BLaER1 (cell line): ENCODE measurements at regions not wholly inside any gene's neighbourhood (a gene's known extent, or its start where the extent isn't known, plus 50 kb on each side); places are given as distances from the start of the nearest gene placed in this dataset.

Experiments
- H3K27ac ChIP-seq: shearing (Covaris generic); formaldehyde crosslinking; 2 replicates; pipeline ENCODE4 v1.8.1; 2022
- H3K27me3 ChIP-seq: shearing (Covaris generic); formaldehyde crosslinking; 2 replicates; pipeline ENCODE4 v1.8.1; 2022
- H3K36me3 ChIP-seq: shearing (Covaris generic); formaldehyde crosslinking; 2 replicates; pipeline ENCODE4 v1.8.1; 2022
- H3K4me1 ChIP-seq: shearing (Covaris generic); formaldehyde crosslinking; 2 replicates; pipeline ENCODE4 v1.8.1; 2022
- H3K4me2 ChIP-seq: shearing (Covaris generic); formaldehyde crosslinking; 2 replicates; pipeline ENCODE4 v1.8.1; 2022
- H3K4me3 ChIP-seq: shearing (Covaris generic); formaldehyde crosslinking; 2 replicates; pipeline ENCODE4 v1.8.1; 2022
- H3K9ac ChIP-seq: shearing (Covaris generic); formaldehyde crosslinking; 2 replicates; pipeline ENCODE4 v1.8.1; 2022
- H3K9me3 ChIP-seq: shearing (Covaris generic); formaldehyde crosslinking; 2 replicates; pipeline ENCODE4 v1.8.1; 2022
- H4K20me1 ChIP-seq: shearing (Covaris generic); formaldehyde crosslinking; 2 replicates; pipeline ENCODE4 v1.8.1; 2022
- Cebpa-rat ChIP-seq: shearing (Covaris generic); IDR thresholded peaks from 2 replicates; pipeline ENCODE4 v1.8.1; 2022

DNA sequence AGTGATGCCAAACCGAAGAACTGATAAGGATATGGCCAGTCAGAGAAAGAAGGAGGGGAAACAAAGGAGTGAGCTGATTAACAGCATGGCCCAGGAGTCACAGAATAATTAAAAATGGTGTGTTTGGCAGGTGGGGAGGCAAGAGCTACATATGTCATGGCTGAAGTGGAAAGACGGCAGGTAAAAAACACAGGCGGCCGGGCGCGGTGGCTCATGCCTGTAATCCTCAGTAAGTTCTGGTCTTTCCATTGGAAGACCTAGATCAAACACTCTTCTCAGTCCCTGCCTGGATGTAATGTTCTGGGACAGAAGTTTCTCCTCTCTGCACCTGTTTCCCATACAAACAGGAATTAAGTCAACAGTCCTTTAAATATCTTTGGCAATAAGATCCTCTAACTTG, 503.9 kb downstream of the STIM2 start:
- no peaks in the 10 kb centered on the region for H4K20me1 ChIP-seq
- no peak for TF ChIP-seq Cebpa-rat
- no peaks in the 10 kb centered on the region for H3K27me3 ChIP-seq
- no peak overlapping the region for H3K4me3 ChIP-seq
- no peaks in the 10 kb centered on the region for H3K9me3 ChIP-seq
- no peak overlapping the region for H3K4me2 ChIP-seq
- H3K9ac ChIP-seq, result no peak overlapping the region
- H3K27ac ChIP-seq, result no peak overlapping the region
- H3K36me3 ChIP-seq, result no peaks in the 10 kb centered on the region
- H3K4me1 ChIP-seq, result no peaks in the 10 kb centered on the region

- no peak for TF ChIP-seq Cebpa-rat
- Histone ChIP-seq H3K36me3 (no peaks in the 10 kb centered on the region), H3K27ac (no peak overlapping the region), H3K4me3 (no peak overlapping the region), H4K20me1 (no peaks in the 10 kb centered on the region), H3K9ac (no peak overlapping the region), H3K4me2 (no peak overlapping the region), H3K9me3 (no peaks in the 10 kb centered on the region), H3K4me1 (no peaks in the 10 kb centered on the region), H3K27me3 (no peaks in the 10 kb centered on the region)
Observed at GRCh38 chr4:27366104-27366823, 505.6 kb downstream of the STIM2 start.

- no peaks in the 10 kb centered on the region for H3K27me3 ChIP-seq
- H3K4me1 ChIP-seq, result no peaks in the 10 kb centered on the region
- H3K9ac ChIP-seq, result no peak overlapping the region
- no peak overlapping the region for H3K4me2 ChIP-seq
- no peaks in the 10 kb centered on the region for H3K36me3 ChIP-seq
- H3K4me3 ChIP-seq, result no peak overlapping the region
- no peaks in the 10 kb centered on the region for H4K20me1 ChIP-seq
- no peak overlapping the region for H3K27ac ChIP-seq
- no peaks in the 10 kb centered on the region for H3K9me3 ChIP-seq
- TF ChIP-seq Cebpa-rat, result no peak
Observed at GRCh38 chr4:27368781-27369180, 508.1 kb downstream of the STIM2 start.

- Histone ChIP-seq H3K4me3 (no peak overlapping the region), H3K9me3 (peaks cover 9% of the 10 kb centered on the region; the same call in 1 of the 2 replicates), H3K9ac (no peak overlapping the region), H3K36me3 (no peaks in the 10 kb centered on the region), H4K20me1 (no peaks in the 10 kb centered on the region), H3K4me1 (no peaks in the 10 kb centered on the region), H3K27ac (no peak overlapping the region), H3K4me2 (no peak overlapping the region), H3K27me3 (no peaks in the 10 kb centered on the region)
- no peak for TF ChIP-seq Cebpa-rat
Observed at GRCh38 chr4:27381815-27382214, 521.2 kb downstream of the STIM2 start.

- H3K4me1 ChIP-seq, result no peaks in the 10 kb centered on the region
- H3K36me3 ChIP-seq, result no peaks in the 10 kb centered on the region
- H3K27ac ChIP-seq, result no peak overlapping the region
- no peaks in the 10 kb centered on the region for H3K27me3 ChIP-seq
- no peaks in the 10 kb centered on the region for H3K9me3 ChIP-seq
- no peak overlapping the region for H3K9ac ChIP-seq
- no peak for TF ChIP-seq Cebpa-rat
- H3K4me2 ChIP-seq, result no peak overlapping the region
- H3K4me3 ChIP-seq, result no peak overlapping the region
- no peaks in the 10 kb centered on the region for H4K20me1 ChIP-seq
Observed at GRCh38 chr4:27387711-27388110, 527.1 kb downstream of the STIM2 start.

- peaks cover 13% of the 10 kb centered on the region for H3K9me3 ChIP-seq
- H3K27me3 ChIP-seq, result no peaks in the 10 kb centered on the region
- H4K20me1 ChIP-seq, result no peaks in the 10 kb centered on the region
- TF ChIP-seq Cebpa-rat, result no peak
- no peaks in the 10 kb centered on the region for H3K36me3 ChIP-seq
- H3K27ac ChIP-seq, result no peak overlapping the region
- H3K9ac ChIP-seq, result no peak overlapping the region
- no peaks in the 10 kb centered on the region for H3K4me1 ChIP-seq
- H3K4me3 ChIP-seq, result no peak overlapping the region
- no peak overlapping the region for H3K4me2 ChIP-seq
Observed at GRCh38 chr4:27397886-27398285, 537.2 kb downstream of the STIM2 start.

DNA sequence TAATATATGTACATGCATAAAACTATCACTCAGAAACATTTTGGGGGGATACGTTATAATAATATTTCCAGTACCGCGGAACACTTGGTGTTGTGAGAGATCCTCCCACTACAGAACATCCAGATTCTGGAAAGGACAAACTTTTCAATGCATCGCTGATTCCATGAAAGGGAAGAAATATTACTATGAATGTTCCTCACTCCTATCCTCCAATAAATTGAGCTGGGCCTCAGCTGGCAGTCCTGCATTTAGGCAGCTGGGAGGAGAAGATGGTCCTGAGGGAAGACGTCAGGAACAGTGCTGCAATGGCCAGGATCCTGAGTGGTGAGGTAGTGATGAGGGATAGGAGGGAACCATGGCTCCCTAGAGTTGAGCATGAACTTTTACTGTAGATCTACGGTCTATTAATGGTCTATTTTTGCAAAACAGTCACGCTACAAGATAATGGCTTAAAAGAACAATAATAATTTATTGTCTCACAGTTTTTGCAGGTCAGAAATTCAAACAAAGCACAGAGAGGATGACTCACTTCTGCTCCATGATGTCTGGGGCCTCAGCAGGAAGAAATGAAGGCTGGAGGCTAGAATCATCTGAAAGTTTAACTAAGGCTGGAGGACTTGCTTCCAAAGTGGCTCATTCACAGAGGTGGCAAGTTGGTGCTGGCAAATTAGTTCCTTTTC, 538.1 kb downstream of the STIM2 start:
- no peak overlapping the region for H3K4me3 ChIP-seq
- TF ChIP-seq Cebpa-rat, result no peak
- no peak overlapping the region for H3K9ac ChIP-seq
- peaks cover 18% of the 10 kb centered on the region for H3K9me3 ChIP-seq
- H4K20me1 ChIP-seq, result no peaks in the 10 kb centered on the region
- no peaks in the 10 kb centered on the region for H3K36me3 ChIP-seq
- no peaks in the 10 kb centered on the region for H3K27me3 ChIP-seq
- no peak overlapping the region for H3K27ac ChIP-seq
- H3K4me1 ChIP-seq, result no peaks in the 10 kb centered on the region
- no peak overlapping the region for H3K4me2 ChIP-seq

- H3K9me3 ChIP-seq, result peaks cover 45% of the 10 kb centered on the region
- H3K27ac ChIP-seq, result peak overlapping the region; percentile 94
- H3K36me3 ChIP-seq, result no peaks in the 10 kb centered on the region
- TF ChIP-seq Cebpa-rat, result no peak
- no peak overlapping the region for H3K9ac ChIP-seq
- H3K4me1 ChIP-seq, result peaks cover 44% of the 10 kb centered on the region
- no peaks in the 10 kb centered on the region for H3K27me3 ChIP-seq
- peak overlapping the region; percentile 31; the same call in 1 of the 2 replicates for H3K4me3 ChIP-seq
- H4K20me1 ChIP-seq, result no peaks in the 10 kb centered on the region
- H3K4me2 ChIP-seq, result peak overlapping the region; percentile 77
Observed at GRCh38 chr4:27407616-27408015, 547.0 kb downstream of the STIM2 start.

DNA sequence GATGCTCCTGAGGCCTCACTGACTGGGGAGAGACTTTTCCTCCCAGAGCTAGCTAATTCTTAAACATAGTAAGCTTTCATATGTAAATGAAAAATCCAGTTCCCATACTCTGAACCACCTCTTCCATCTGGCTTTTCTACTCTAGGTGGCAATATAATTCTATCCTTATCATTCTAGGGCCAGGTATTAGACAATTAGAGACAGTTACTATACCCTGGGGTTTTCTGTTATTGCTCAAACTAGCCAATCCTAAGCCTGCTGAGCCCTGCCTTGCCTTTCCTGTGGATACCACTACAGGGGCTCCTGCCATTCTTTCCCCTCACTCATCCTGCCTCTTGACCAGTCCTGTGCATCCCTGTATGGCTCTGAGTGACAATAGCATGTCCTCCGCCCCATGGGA, 552.0 kb downstream of the STIM2 start:
- Histone ChIP-seq H3K27me3 (no peaks in the 10 kb centered on the region), H4K20me1 (no peaks in the 10 kb centered on the region), H3K9me3 (peaks cover 36% of the 10 kb centered on the region), H3K4me3 (no peak overlapping the region), H3K27ac (no peak overlapping the region), H3K36me3 (no peaks in the 10 kb centered on the region), H3K4me2 (no peak overlapping the region), H3K9ac (no peak overlapping the region), H3K4me1 (peaks cover 35% of the 10 kb centered on the region)
- TF ChIP-seq Cebpa-rat, result no peak

DNA sequence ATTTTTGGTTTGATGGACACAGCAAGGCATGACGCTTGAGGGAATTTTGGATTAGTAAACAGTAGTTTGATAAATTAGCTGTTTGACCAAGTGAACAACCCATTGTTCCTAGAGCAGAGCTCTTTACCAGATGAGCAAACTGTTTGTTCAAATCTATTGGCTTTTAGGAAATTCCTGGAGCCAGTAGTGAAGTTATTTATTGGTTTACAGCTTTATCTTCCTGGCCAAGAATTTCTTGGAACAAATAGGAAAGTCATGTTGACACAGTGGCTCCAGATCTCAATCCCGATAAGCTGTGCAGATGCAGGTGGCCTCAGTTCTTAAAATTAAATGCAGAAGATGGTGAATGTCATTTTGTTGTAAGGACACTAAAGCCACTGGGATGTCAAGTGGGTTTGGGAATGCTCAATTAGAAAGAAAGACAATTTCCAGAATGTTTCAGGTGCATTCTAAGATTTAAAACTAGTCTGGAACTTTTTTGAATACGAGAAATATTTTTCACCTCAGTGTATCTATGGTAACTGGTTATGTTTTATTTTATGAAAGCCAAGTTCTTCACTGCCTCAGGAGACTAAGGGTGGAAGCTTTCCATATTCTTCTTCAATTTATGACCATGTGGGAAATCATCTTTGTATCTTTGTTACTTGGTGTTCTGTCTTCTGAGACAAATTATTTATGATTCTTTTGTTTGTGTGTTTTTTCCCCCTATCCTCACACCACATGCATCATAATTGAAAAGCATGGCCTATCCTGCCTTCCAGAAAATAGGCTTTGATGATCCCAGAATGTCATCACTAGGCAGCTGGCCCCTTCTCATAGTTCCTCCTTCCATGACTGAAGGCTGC, 554.5 kb downstream of the STIM2 start:
- peaks cover 39% of the 10 kb centered on the region for H3K9me3 ChIP-seq
- TF ChIP-seq Cebpa-rat, result no peak
- H3K4me1 ChIP-seq, result peaks cover 13% of the 10 kb centered on the region
- no peaks in the 10 kb centered on the region for H3K27me3 ChIP-seq
- H3K9ac ChIP-seq, result no peak overlapping the region
- no peaks in the 10 kb centered on the region for H4K20me1 ChIP-seq
- H3K4me3 ChIP-seq, result no peak overlapping the region
- no peak overlapping the region for H3K27ac ChIP-seq
- no peak overlapping the region for H3K4me2 ChIP-seq
- H3K36me3 ChIP-seq, result no peaks in the 10 kb centered on the region
